Panc1 (cell line): ENCODE measurements at regions not wholly inside any gene's neighbourhood (a gene's known extent, or its start where the extent isn't known, plus 50 kb on each side); places are given as distances from the start of the nearest gene placed in this dataset.

Experiments used
- CTCF ChIP-seq: fragments of 450-650 bp; IDR thresholded peaks from 2 replicates; pipeline ENCODE4 v1.5.1; 2017; ENCODE audit warnings: mild to moderate bottlenecking
- POLR2AphosphoS5 ChIP-seq: IDR thresholded peaks from 2 replicates; pipeline ENCODE4 v1.6.1; 2012; ENCODE audit warnings: mild to moderate bottlenecking, low read depth, low read length, moderate library complexity
- REST ChIP-seq, 2 experiments: IDR thresholded peaks; 2 replicates each; pipeline ENCODE4 v1.6.1; 2011 to 2012; ENCODE audit warnings: low read depth in 2 of 2, control low read depth in 1 of 2, low read length in 1 of 2, mild to moderate bottlenecking in 1 of 2, moderate library complexity in 1 of 2; ENCODE audit not compliant: insufficient read depth in 1 of 2
- SIN3A ChIP-seq: IDR thresholded peaks from 2 replicates; pipeline ENCODE4 v1.6.1; 2012; ENCODE audit warnings: low read depth, mild to moderate bottlenecking, low read length, moderate library complexity, borderline replicate concordance; ENCODE audit not compliant: insufficient read depth
- TCF7L2 ChIP-seq: IDR thresholded peaks from 2 replicates; pipeline ENCODE4 v1.6.1; 2011; ENCODE audit warnings: mild to moderate bottlenecking, low read depth, low read length, inconsistent platforms

GRCh38 chr3:154926721-154927120 is 153.4 kb upstream of the MME start:
- no peak for TF ChIP-seq POLR2AphosphoS5
- no peak for TF ChIP-seq CTCF
- no peak for TF ChIP-seq REST (IDR thresholded peaks at IDR 0.05; ENCODE audit: insufficient read depth in 1 of 2, low read depth in 2 of 2, low read length in 1 of 2)
- no peak for TF ChIP-seq SIN3A
- no peak for TF ChIP-seq TCF7L2
